NCI-H748 (cell line): ENCODE measurements at regions not wholly inside any gene's neighbourhood (a gene's known extent, or its start where the extent isn't known, plus 50 kb on each side); places are given as distances from the start of the nearest gene placed in this dataset.
"Not testable (repeated sequence)": the region's sequence is repeated elsewhere in the genome, so short reads cannot be mapped to it uniquely, and the experiment has no call there.

ENCODE experiments used
- DNase-seq: peaks from one replicate; lab custom pipeline; 2025; ENCODE audit not compliant: unreplicated experiment; lab: John Stamatoyannopoulos, UW

- not testable (repeated sequence) for DNase-seq
Measured at GRCh38 chr17:6373599-6373998, 61.3 kb downstream of the AIPL1 start.

GRCh38 chr17:6366221-6366666 is 68.7 kb downstream of the AIPL1 start:
- peak; percentile 43 for DNase-seq

- no peak for DNase-seq
Measured at GRCh38 chr17:6365200-6365943, 69.5 kb downstream of the AIPL1 start.

- DNase-seq, result peak; percentile 14
Measured at GRCh38 chr17:6361733-6362132, 73.2 kb downstream of the AIPL1 start.

- DNase-seq, result no peak
Measured at GRCh38 chr17:6358131-6358530, 76.8 kb downstream of the AIPL1 start.

- no peak for DNase-seq
Measured at GRCh38 chr17:6356562-6356961, 78.4 kb downstream of the AIPL1 start.

GRCh38 chr17:6355196-6355595 is 79.7 kb downstream of the AIPL1 start:
- DNase-seq, result peak; percentile 24

- no peak for DNase-seq
Measured at GRCh38 chr17:6352801-6353560, 81.9 kb downstream of the AIPL1 start.

- DNase-seq, result no peak
Measured at GRCh38 chr17:6352016-6352415, 82.9 kb downstream of the AIPL1 start.

GRCh38 chr17:6350806-6351205 is 84.1 kb downstream of the AIPL1 start:
- no peak for DNase-seq

GRCh38 chr17:6348891-6349290 is 86.0 kb downstream of the AIPL1 start:
- no peak for DNase-seq

GRCh38 chr17:6347776-6348175 is 87.1 kb downstream of the AIPL1 start:
- no peak for DNase-seq

GRCh38 chr17:6346986-6347385 is 87.9 kb downstream of the AIPL1 start:
- DNase-seq, result no peak

- DNase-seq, result no peak
Measured at GRCh38 chr17:6346156-6346786, 88.7 kb downstream of the AIPL1 start.

- no peak for DNase-seq
Measured at GRCh38 chr17:6343736-6344135, 91.2 kb downstream of the AIPL1 start.

GRCh38 chr17:6343191-6343590 is 91.7 kb downstream of the AIPL1 start:
- no peak for DNase-seq

- no peak for DNase-seq
Measured at GRCh38 chr17:6340708-6341107, 94.2 kb downstream of the AIPL1 start.

GRCh38 chr17:6334386-6334785 is 100.5 kb downstream of the AIPL1 start:
- DNase-seq, result no peak

- no peak for DNase-seq
Measured at GRCh38 chr17:6330936-6331335, 104.0 kb downstream of the AIPL1 start.

- no peak for DNase-seq
Measured at GRCh38 chr17:6328279-6328678, 106.6 kb downstream of the AIPL1 start.

GRCh38 chr17:6327007-6327406 is 107.9 kb downstream of the AIPL1 start:
- DNase-seq, result peak; percentile 22

- DNase-seq, result no peak
Measured at GRCh38 chr17:6326483-6326882, 108.4 kb downstream of the AIPL1 start.
